H1 (cell line): ENCODE measurements at regions not wholly inside any gene's neighbourhood (a gene's known extent, or its start where the extent isn't known, plus 50 kb on each side); places are given as distances from the start of the nearest gene placed in this dataset.

Source experiments
- CHD1 ChIP-seq: IDR thresholded peaks from 2 replicates; pipeline ENCODE4 v1.6.1; 2012; ENCODE audit warnings: low read depth, low read length, improper control_type of control experiment
- CTCF ChIP-seq, 3 experiments: IDR thresholded peaks; 1 replicate in 2 of 3; 2 replicates in 1 of 3; pipeline versions ENCODE4 v1.5.1 to v1.6.1; 2011; ENCODE audit warnings: low read length in 3 of 3, mild to moderate bottlenecking in 3 of 3, inconsistent platforms in 2 of 3, low read depth in 1 of 3, moderate library complexity in 1 of 3; ENCODE audit not compliant: insufficient read depth in 1 of 3; ENCODE audit errors: control extremely low read depth in 1 of 3
- EZH2 ChIP-seq: fragments of 200-600 bp; sonication (generic); IDR thresholded peaks from 2 replicates; pipeline ENCODE4 v1.7.1; 2012; ENCODE audit warnings: low read depth, mild to moderate bottlenecking, moderate library complexity, low read length, inconsistent platforms; ENCODE audit not compliant: severe bottlenecking
- GTF2F1 ChIP-seq: IDR thresholded peaks from 2 replicates; pipeline ENCODE4 v1.6.1; 2012; ENCODE audit warnings: low read depth, low read length, improper control_type of control experiment, borderline replicate concordance
- HDAC6 ChIP-seq: IDR thresholded peaks from one replicate; pipeline ENCODE4 v1.7.1; 2012; ENCODE audit warnings: low read depth, mild to moderate bottlenecking, inconsistent platforms, low read length, moderate library complexity
- JUN ChIP-seq: IDR thresholded peaks from 2 replicates; pipeline ENCODE4 v1.6.1; 2011; ENCODE audit warnings: low read depth, mild to moderate bottlenecking, improper control_type of control experiment, low read length
- RAD21 ChIP-seq, 2 experiments: IDR thresholded peaks in 1 of 2; conservative IDR thresholded peaks in 1 of 2; 2 replicates each; pipeline ENCODE4 v1.6.1; 2011; ENCODE audit warnings: low read depth in 2 of 2, low read length in 2 of 2, improper control_type of control experiment in 1 of 2, inconsistent platforms in 1 of 2, mild to moderate bottlenecking in 1 of 2, moderate library complexity in 1 of 2
- SP4 ChIP-seq: IDR thresholded peaks from 2 replicates; pipeline ENCODE4 v1.6.1; 2012; ENCODE audit warnings: low read length, inconsistent platforms
- TBP ChIP-seq: IDR thresholded peaks from 2 replicates; pipeline ENCODE4 v1.6.1; 2011; ENCODE audit warnings: low read depth, low read length, improper control_type of control experiment
- TF ChIP-seq, protein P1 (sequence below): IDR thresholded peaks from 2 replicates; pipeline ENCODE4 v1.6.1; 2012; ENCODE audit warnings: low read length, inconsistent platforms
- TF ChIP-seq, protein P2 (sequence below): IDR thresholded peaks from 2 replicates; pipeline ENCODE4 v1.6.1; 2011; ENCODE audit warnings: low read length, improper control_type of control experiment

DNA sequence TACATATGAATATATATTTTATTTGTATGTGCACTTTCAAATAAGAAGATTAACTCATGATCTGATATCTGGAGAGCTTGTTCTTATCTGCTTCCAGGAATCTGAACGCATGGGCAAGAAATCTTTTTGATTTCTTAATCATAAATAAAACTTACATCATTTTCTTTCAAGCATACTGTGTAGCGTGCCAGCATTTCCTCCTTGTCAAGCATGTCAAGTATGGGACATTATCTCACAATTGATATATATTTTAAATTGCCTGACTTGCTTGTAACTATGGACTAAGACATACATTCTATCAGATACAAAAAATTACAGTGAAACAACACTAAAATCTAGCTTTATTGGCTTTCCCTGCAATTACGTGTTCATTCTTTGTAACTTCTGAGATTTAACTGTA lies 1128.2 kb downstream of the PLA2G4A start:
- no peak for TF ChIP-seq TBP
- TF ChIP-seq CTCF (IDR thresholded peaks at IDR 0.05; ENCODE audit: control extremely low read depth in 1 of 3, insufficient read depth in 1 of 3, low read depth in 1 of 3, low read length in 3 of 3): no peak
- no peak for TF ChIP-seq JUN
- no peak for TF ChIP-seq RAD21 (IDR thresholded peaks at IDR 0.05 in 1 of 2, conservative IDR thresholded peaks at IDR 0.05 in 1 of 2; ENCODE audit: low read depth in 2 of 2, low read length in 2 of 2)
- no peak for TF ChIP-seq HDAC6
- TF ChIP-seq, protein P1, sequence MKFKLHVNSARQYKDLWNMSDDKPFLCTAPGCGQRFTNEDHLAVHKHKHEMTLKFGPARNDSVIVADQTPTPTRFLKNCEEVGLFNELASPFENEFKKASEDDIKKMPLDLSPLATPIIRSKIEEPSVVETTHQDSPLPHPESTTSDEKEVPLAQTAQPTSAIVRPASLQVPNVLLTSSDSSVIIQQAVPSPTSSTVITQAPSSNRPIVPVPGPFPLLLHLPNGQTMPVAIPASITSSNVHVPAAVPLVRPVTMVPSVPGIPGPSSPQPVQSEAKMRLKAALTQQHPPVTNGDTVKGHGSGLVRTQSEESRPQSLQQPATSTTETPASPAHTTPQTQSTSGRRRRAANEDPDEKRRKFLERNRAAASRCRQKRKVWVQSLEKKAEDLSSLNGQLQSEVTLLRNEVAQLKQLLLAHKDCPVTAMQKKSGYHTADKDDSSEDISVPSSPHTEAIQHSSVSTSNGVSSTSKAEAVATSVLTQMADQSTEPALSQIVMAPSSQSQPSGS: no peak
- no peak for TF ChIP-seq CHD1
- no peak for TF ChIP-seq SP4
- TF ChIP-seq, protein P2, sequence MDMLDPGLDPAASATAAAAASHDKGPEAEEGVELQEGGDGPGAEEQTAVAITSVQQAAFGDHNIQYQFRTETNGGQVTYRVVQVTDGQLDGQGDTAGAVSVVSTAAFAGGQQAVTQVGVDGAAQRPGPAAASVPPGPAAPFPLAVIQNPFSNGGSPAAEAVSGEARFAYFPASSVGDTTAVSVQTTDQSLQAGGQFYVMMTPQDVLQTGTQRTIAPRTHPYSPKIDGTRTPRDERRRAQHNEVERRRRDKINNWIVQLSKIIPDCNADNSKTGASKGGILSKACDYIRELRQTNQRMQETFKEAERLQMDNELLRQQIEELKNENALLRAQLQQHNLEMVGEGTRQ: no peak
- no peak for TF ChIP-seq EZH2
- TF ChIP-seq GTF2F1: no peak
